NB4 (cell line): ENCODE measurements at regions not wholly inside any gene's neighbourhood (a gene's known extent, or its start where the extent isn't known, plus 50 kb on each side); places are given as distances from the start of the nearest gene placed in this dataset.
"Not testable (repeated sequence)": the region's sequence is repeated elsewhere in the genome, so short reads cannot be mapped to it uniquely, and the experiment has no call there.

Experiments used
- DNase-seq: peaks from one replicate; pipeline ENCODE4 v3.0.0; 2010; ENCODE audit warnings: low read depth
- H3K4me3 ChIP-seq: one replicate; pipeline ENCODE4 v1.5.1; 2011; ENCODE audit warnings: mild to moderate bottlenecking, low read depth, low read length, moderate library complexity
- CTCF ChIP-seq: IDR thresholded peaks from one replicate; pipeline ENCODE4 v1.5.1; 2012; ENCODE audit warnings: low read depth, low read length
- MAX ChIP-seq: IDR thresholded peaks from 2 replicates; pipeline ENCODE4 v1.6.1; 2011; ENCODE audit warnings: low read depth, low read length
- MYC ChIP-seq: IDR thresholded peaks from 2 replicates; pipeline ENCODE4 v1.6.1; 2011; ENCODE audit warnings: low read depth, low read length
- POLR2A ChIP-seq: IDR thresholded peaks from 2 replicates; pipeline ENCODE4 v1.6.1; 2011; ENCODE audit warnings: mild to moderate bottlenecking; ENCODE audit not compliant: insufficient read length; ENCODE audit errors: extremely low read depth

GRCh38 chr11:28903716-28904115, 795.5 kb downstream of the METTL15 start:
- DNase-seq: no peak
- TF ChIP-seq POLR2A: no peak
- no peak for TF ChIP-seq CTCF
- TF ChIP-seq MAX: no peak
- no peak for TF ChIP-seq MYC
- H3K4me3 ChIP-seq: no peak overlapping the region

GRCh38 chr11:28900427-28900826, 792.2 kb downstream of the METTL15 start:
- DNase-seq: no peak
- no peak for TF ChIP-seq POLR2A
- no peak for TF ChIP-seq CTCF
- TF ChIP-seq MAX: no peak
- no peak for TF ChIP-seq MYC
- H3K4me3 ChIP-seq: no peak overlapping the region

GRCh38 chr11:28899706-28900105, 791.5 kb downstream of the METTL15 start:
- DNase-seq: no peak
- H3K4me3 ChIP-seq: no peak overlapping the region
- no peak for TF ChIP-seq MYC

- DNase-seq, H3K4me3 ChIP-seq: not testable (repeated sequence)
Observed at GRCh38 chr11:28890601-28891040, 782.4 kb downstream of the METTL15 start.

GRCh38 chr11:28887681-28888080, 779.5 kb downstream of the METTL15 start:
- no peak for TF ChIP-seq CTCF
- TF ChIP-seq POLR2A: no peak
- TF ChIP-seq MAX: no peak
- no peak for TF ChIP-seq MYC
- no peak for DNase-seq
- H3K4me3 ChIP-seq: no peak overlapping the region

- DNase-seq: no peak
- TF ChIP-seq MAX (no peak), POLR2A (no peak), MYC (no peak), CTCF (no peak)
Observed at GRCh38 chr11:28879869-28880268, 771.7 kb downstream of the METTL15 start.

GRCh38 chr11:28878025-28878424, 769.8 kb downstream of the METTL15 start:
- no peak for DNase-seq
- H3K4me3 ChIP-seq: no peak overlapping the region
- TF ChIP-seq MYC (no peak), CTCF (no peak), POLR2A (no peak), MAX (no peak)

More at GRCh38 chr11:28879869-28880268, 771.7 kb downstream of the METTL15 start:
- no peak overlapping the region for H3K4me3 ChIP-seq
